Omental fat pad (tissue), 3 donors: ENCODE measurements at regions not wholly inside any gene's neighbourhood (a gene's known extent, or its start where the extent isn't known, plus 50 kb on each side); places are given as distances from the start of the nearest gene placed in this dataset.

Source experiments
- ATAC-seq: fragments of 150-250 bp; one replicate; pipeline ENCODE4 v1.9.1; 2016; ENCODE audit warnings: mild to moderate bottlenecking, moderate library complexity; ENCODE audit not compliant: low FRiP score
- DNase-seq: peaks from one replicate; pipeline ENCODE4 v3.0.0-alpha.2; 2019; ENCODE audit warnings: low spot score
- CTCF ChIP-seq, 3 donors: fragments of 450-650 bp; IDR thresholded peaks; one replicate each; pipeline ENCODE4 v1.5.1; 2016 to 2017; ENCODE audit warnings: antibody characterized with exemption in 3 of 3, mild to moderate bottlenecking in 3 of 3, moderate library complexity in 2 of 3

GRCh38 chr15:95584088-95584487 is 746.4 kb upstream of the NR2F2 start:
- ATAC-seq: no peak
- no peak for DNase-seq
- no peak for TF ChIP-seq CTCF (IDR thresholded peaks at IDR 0.05)

GRCh38 chr15:95588056-95588455 is 742.4 kb upstream of the NR2F2 start:
- ATAC-seq (no peak), DNase-seq (no peak)
- no peak for TF ChIP-seq CTCF (IDR thresholded peaks at IDR 0.05)

GRCh38 chr15:95590533-95591044 is 739.9 kb upstream of the NR2F2 start:
- TF ChIP-seq CTCF (IDR thresholded peaks at IDR 0.05): no peak
- no peak for ATAC-seq
- DNase-seq: no peak

- ATAC-seq (no peak), DNase-seq (no peak)
- TF ChIP-seq CTCF (IDR thresholded peaks at IDR 0.05): no peak
Measured at GRCh38 chr15:95591270-95591669, 739.2 kb upstream of the NR2F2 start.

- no peak for ATAC-seq
- TF ChIP-seq CTCF (IDR thresholded peaks at IDR 0.05): no peak
- DNase-seq: no peak
Measured at GRCh38 chr15:95591886-95592285, 738.6 kb upstream of the NR2F2 start.

GRCh38 chr15:95594496-95594895 is 736.0 kb upstream of the NR2F2 start:
- DNase-seq (no peak), ATAC-seq (no peak)
- no peak for TF ChIP-seq CTCF (IDR thresholded peaks at IDR 0.05)

GRCh38 chr15:95595759-95596158 is 734.7 kb upstream of the NR2F2 start:
- DNase-seq: no peak
- no peak for TF ChIP-seq CTCF (IDR thresholded peaks at IDR 0.05)
- no peak for ATAC-seq
